CD14-positive monocyte (primary cell): ENCODE measurements at regions not wholly inside any gene's neighbourhood (a gene's known extent, or its start where the extent isn't known, plus 50 kb on each side); places are given as distances from the start of the nearest gene placed in this dataset.

Experiments used
- DNase-seq, 3 donors: peaks; one replicate each; pipeline ENCODE4 v3.0.0-alpha.2; 2011 to 2022
- H2AFZ ChIP-seq: 2 replicates; pipeline ENCODE4 v1.6.0; 2012; ENCODE audit warnings: mild to moderate bottlenecking, low read depth, low read length, inconsistent platforms; ENCODE audit not compliant: insufficient read depth, poor library complexity, severe bottlenecking
- H3K27ac ChIP-seq, 2 donors: 1 replicate in 1 of 2; 2 replicates in 1 of 2; pipeline ENCODE4 v1.5.1; 2012 to 2013; ENCODE audit warnings: low read length in 2 of 2, control low read depth in 1 of 2, inconsistent platforms in 1 of 2, low read depth in 1 of 2, mild to moderate bottlenecking in 1 of 2
- H3K27me3 ChIP-seq, 2 donors: one replicate each; pipeline versions ENCODE4 v1.6.0 to v1.6.1; 2011 to 2013; ENCODE audit warnings: low read length in 2 of 2; ENCODE audit not compliant: control insufficient read depth in 2 of 2, insufficient read depth in 2 of 2
- H3K36me3 ChIP-seq, 2 donors: replicated peaks in 1 of 2; 1 replicate in 1 of 2; 2 replicates in 1 of 2; pipeline versions ENCODE4 v1.5.1 to v1.6.1; 2012 to 2013; ENCODE audit warnings: low read length in 2 of 2, control low read depth in 1 of 2, inconsistent platforms in 1 of 2, mild to moderate bottlenecking in 1 of 2; ENCODE audit not compliant: insufficient read depth in 2 of 2, control insufficient read depth in 1 of 2
- H3K4me1 ChIP-seq, 2 donors: 1 replicate in 1 of 2; 2 replicates in 1 of 2; pipeline versions ENCODE4 v1.5.1 to v1.6.1; 2012 to 2013; ENCODE audit warnings: low read length in 2 of 2, control low read depth in 1 of 2, inconsistent platforms in 1 of 2, mild to moderate bottlenecking in 1 of 2, moderate library complexity in 1 of 2; ENCODE audit not compliant: insufficient read depth in 2 of 2, control insufficient read depth in 1 of 2
- H3K4me2 ChIP-seq: replicated peaks from 2 replicates; pipeline ENCODE3; 2012; ENCODE audit warnings: low read length, moderate library complexity, mild to moderate bottlenecking; ENCODE audit not compliant: poor library complexity, severe bottlenecking; ENCODE audit errors: extremely low read depth
- H3K4me3 ChIP-seq, 3 experiments: fragments of 200-600 bp in 1 of 3; sonication (generic) in 1 of 3; replicated peaks in 1 of 3; 1 replicate in 2 of 3; 2 replicates in 1 of 3; pipeline ENCODE4 v1.5.1; 2011 to 2013; ENCODE audit warnings: low read length in 3 of 3, mild to moderate bottlenecking in 3 of 3, control low read depth in 2 of 3, low read depth in 2 of 3, inconsistent platforms in 1 of 3, moderate library complexity in 1 of 3
- H3K79me2 ChIP-seq: 2 replicates; pipeline ENCODE4 v1.6.0; 2012; ENCODE audit warnings: mild to moderate bottlenecking, control low read depth, inconsistent platforms, low read length, moderate library complexity; ENCODE audit not compliant: insufficient read depth
- H3K9ac ChIP-seq: 2 replicates; pipeline ENCODE4 v1.6.0; 2017; ENCODE audit warnings: low read length, mild to moderate bottlenecking; ENCODE audit not compliant: insufficient read depth, poor library complexity, severe bottlenecking
- H3K9me3 ChIP-seq, 2 donors: replicated peaks in 1 of 2; 1 replicate in 1 of 2; 2 replicates in 1 of 2; pipeline versions ENCODE4 v1.5.1 to v1.6.1; 2012 to 2013; ENCODE audit warnings: low read length in 2 of 2, control low read depth in 1 of 2; ENCODE audit not compliant: control insufficient read depth in 1 of 2, insufficient read depth in 1 of 2
- H4K20me1 ChIP-seq: 2 replicates; pipeline ENCODE4 v1.6.0; 2012; ENCODE audit warnings: mild to moderate bottlenecking, low read length, control low read depth, moderate library complexity; ENCODE audit not compliant: insufficient read depth
- H3K27ac Mint-ChIP-seq, 7 donors: one replicate each; pipeline ENCODE4 v1.8.0; 2020; ENCODE audit warnings: mild to moderate bottlenecking in 7 of 7, mixed read lengths in 7 of 7, moderate library complexity in 6 of 7, inconsistent platforms in 2 of 7
- H3K27me3 Mint-ChIP-seq, 3 donors: one replicate each; pipeline ENCODE4 v1.8.0; 2021 to 2022; ENCODE audit warnings: low read depth in 3 of 3, mild to moderate bottlenecking in 3 of 3, mixed read lengths in 3 of 3, moderate library complexity in 3 of 3, inconsistent platforms in 1 of 3
- H3K36me3 Mint-ChIP-seq, 2 donors: one replicate each; pipeline ENCODE4 v1.8.0; 2020; ENCODE audit warnings: mixed read lengths in 2 of 2, inconsistent platforms in 1 of 2, mild to moderate bottlenecking in 1 of 2
- H3K4me1 Mint-ChIP-seq: one replicate; pipeline ENCODE4 v1.8.0; 2020; ENCODE audit warnings: mild to moderate bottlenecking, mixed read lengths
- H3K4me3 Mint-ChIP-seq, 2 donors: one replicate each; pipeline ENCODE4 v1.8.0; 2020; ENCODE audit warnings: mild to moderate bottlenecking in 2 of 2, mixed read lengths in 2 of 2, moderate library complexity in 1 of 2
- H3K9me3 Mint-ChIP-seq, 7 donors: one replicate each; pipeline ENCODE4 v1.8.0; 2020 to 2022; ENCODE audit warnings: mixed read lengths in 7 of 7, mild to moderate bottlenecking in 6 of 7, moderate library complexity in 6 of 7, inconsistent platforms in 2 of 7
- CTCF ChIP-seq: fragments of 200-600 bp; IDR thresholded peaks from one replicate; pipeline ENCODE4 v1.8.0; 2022; ENCODE audit warnings: antibody characterized with exemption, mild to moderate bottlenecking
- WGBS: methylation state at CpG from one replicate; pipeline ENCODE4 v1.1.5; 2013; ENCODE audit warnings: missing lambda C conversion rate; ENCODE audit not compliant: insufficient coverage; 5-methylcytosine and 5-hydroxymethylcytosine counted together
- intact Hi-C, 2 donors: fragments of 100-400 bp; cut with micrococcal nuclease; formaldehyde crosslinking; loops; one replicate each; pipeline versions ENCODE4 v1.15.0 to v1.15.1; 2023

- H2AFZ ChIP-seq = peak overlapping the region; percentile 25
- no peak for TF ChIP-seq CTCF
- H3K27ac Mint-ChIP-seq = no peak overlapping the region
- H3K9me3 ChIP-seq = no peaks in the 10 kb centered on the region
- H3K79me2 ChIP-seq = no peaks in the 10 kb centered on the region
- no peak overlapping the region for H3K4me3 ChIP-seq
- no peaks in the 10 kb centered on the region for H3K4me1 ChIP-seq
- H3K4me1 Mint-ChIP-seq = peaks cover 20% of the 10 kb centered on the region
- no peak overlapping the region for H3K27ac ChIP-seq
- H4K20me1 ChIP-seq = no peaks in the 10 kb centered on the region
- H3K9ac ChIP-seq = no peak overlapping the region
- intact Hi-C loops = no loop called here
- no peak overlapping the region for H3K4me3 Mint-ChIP-seq
- peaks cover 0 to 5% (median 2%) of the 10 kb centered on the region in 3 donors for H3K27me3 Mint-ChIP-seq
- H3K27me3 ChIP-seq = no peaks in the 10 kb centered on the region
- peak overlapping the region; percentile 46 for H3K4me2 ChIP-seq
- no peaks in the 10 kb centered on the region for H3K36me3 ChIP-seq
- no peaks in the 10 kb centered on the region for H3K36me3 Mint-ChIP-seq
- H3K9me3 Mint-ChIP-seq = no peaks in the 10 kb centered on the region
- no CpG with 5 or more reads among the region's 4 CpGs for WGBS
- no peak for DNase-seq
Measured at GRCh38 chr2:58768715-58769080, 527.6 kb upstream of the FANCL start.

GRCh38 chr2:58767828-58768714 lies 526.9 kb upstream of the FANCL start:
- Histone ChIP-seq H3K27me3 (no peaks in the 10 kb centered on the region), H3K79me2 (no peaks in the 10 kb centered on the region), H3K4me1 (no peaks in the 10 kb centered on the region), H3K9me3 (no peaks in the 10 kb centered on the region), H3K36me3 (no peaks in the 10 kb centered on the region), H3K4me2 (no peak overlapping the region), H2AFZ (no peak overlapping the region), H3K9ac (no peak overlapping the region), H3K4me3 (no peak overlapping the region), H4K20me1 (no peaks in the 10 kb centered on the region), H3K27ac (no peak overlapping the region)
- no peaks in the 10 kb centered on the region for H3K36me3 Mint-ChIP-seq
- peak overlapping the region in 1 of 7 donors; percentile 75 for H3K27ac Mint-ChIP-seq
- no peak for DNase-seq
- peaks cover 0 to 5% (median 2%) of the 10 kb centered on the region in 3 donors for H3K27me3 Mint-ChIP-seq
- no peaks in the 10 kb centered on the region for H3K9me3 Mint-ChIP-seq
- no peak overlapping the region for H3K4me3 Mint-ChIP-seq
- no peak for TF ChIP-seq CTCF
- H3K4me1 Mint-ChIP-seq = peaks cover 20% of the 10 kb centered on the region
- WGBS = 94% methylated on average over 4 of the region's 10 CpGs
- intact Hi-C loops = no loop called here
